K562 (cell line): ENCODE measurements at regions not wholly inside any gene's neighbourhood (a gene's known extent, or its start where the extent isn't known, plus 50 kb on each side); places are given as distances from the start of the nearest gene placed in this dataset.

ENCODE experiments used
- ATAC-seq: fragments of 200-7000 bp; cut with Tn5 transposase; 3 replicates; pipeline ENCODE4 v1.9.1; 2020; ENCODE audit warnings: moderate library complexity
- BruUV-seq: library from RNA; stranded (reverse); fragments of 400-500 nt; replicated peaks from 2 replicates; lab custom pipeline; 2021; lab: Mats Ljungman, UMichigan
- CTCF ChIA-PET: fragments of 300-600 bp; formaldehyde crosslinking; extraction: SDS; loops from one replicate; lab custom pipeline; 2021; ENCODE audit warnings: low intra/inter-chr PET ratio; lab: Yijun Ruan, JAX
- POLR2A ChIA-PET: fragments of 300-600, 350-650 bp; sonication (Branson Sonifier 250); formaldehyde crosslinking; extraction: SDS; loops from one replicate; lab custom pipeline; 2021; ENCODE audit warnings: antibody characterized with exemption, inconsistent platforms; lab: Yijun Ruan, JAX
- DNase-seq, 4 experiments: peaks; one replicate each; pipeline versions ENCODE4 v3.0.0 to v3.0.0-alpha.2; 2011 to 2018; ENCODE audit warnings: low spot score in 3 of 4, mixed read lengths in 3 of 4; ENCODE audit errors: extremely low read depth in 1 of 4
- FAIRE-seq: peaks from 2 replicates; lab custom pipeline; 2011; peaks lifted over from hg19 to GRCh38; lab: Jason Lieb, UNC
- H2AFZ ChIP-seq: 2 replicates; pipeline ENCODE4 v1.6.0; 2011; ENCODE audit warnings: low read depth, low read length, control low read depth, inconsistent platforms
- H3K27ac ChIP-seq: fragments of 200-600 bp; 3 replicates; pipeline ENCODE4 v1.8.0; 2011; ENCODE audit warnings: low read depth, mild to moderate bottlenecking, control low read depth, inconsistent platforms, low read length, moderate library complexity, mixed read lengths; ENCODE audit errors: extremely low read depth
- H3K27me3 ChIP-seq, 2 experiments: fragments of 300-600 bp in 1 of 2; 2 replicates in 1 of 2; 3 replicates in 1 of 2; pipeline versions ENCODE4 v1.6.0 to v1.8.0; 2011; ENCODE audit warnings: inconsistent platforms in 2 of 2, low read length in 2 of 2, mild to moderate bottlenecking in 1 of 2, mixed read lengths in 1 of 2, moderate library complexity in 1 of 2; ENCODE audit not compliant: control insufficient read depth in 2 of 2, insufficient read depth in 2 of 2
- H3K36me3 ChIP-seq: fragments of 300-600 bp; 3 replicates; pipeline ENCODE4 v1.8.0; 2011; ENCODE audit warnings: mild to moderate bottlenecking, low read length, inconsistent platforms; ENCODE audit not compliant: control insufficient read depth, insufficient read depth
- H3K4me1 ChIP-seq, 2 experiments: fragments of 200-600 bp in 1 of 2; replicated peaks in 1 of 2; 2 replicates in 1 of 2; 3 replicates in 1 of 2; pipeline versions ENCODE4 v1.5.1 to v1.8.0; 2011; ENCODE audit warnings: inconsistent platforms in 2 of 2, low read length in 2 of 2, mild to moderate bottlenecking in 1 of 2, mixed read lengths in 1 of 2, moderate library complexity in 1 of 2; ENCODE audit not compliant: control insufficient read depth in 2 of 2, insufficient read depth in 2 of 2
- H3K4me2 ChIP-seq: 2 replicates; pipeline ENCODE4 v1.6.1; 2011; ENCODE audit warnings: low read length, control low read depth, inconsistent platforms, mixed read lengths; ENCODE audit not compliant: insufficient read depth
- H3K4me3 ChIP-seq: fragments of 200-600 bp; sonication (generic), shearing (Covaris generic); 2 replicates; pipeline ENCODE4 v1.5.1; 2016; ENCODE audit warnings: control low read depth, inconsistent platforms
- H3K79me2 ChIP-seq: fragments of 200-600 bp; 3 replicates; pipeline ENCODE4 v1.8.0; 2011; ENCODE audit warnings: low read length, inconsistent platforms; ENCODE audit not compliant: control insufficient read depth, insufficient read depth
- H3K9ac ChIP-seq, 2 experiments: 2 replicates each; pipeline versions ENCODE4 v1.6.0 to v1.6.1; 2011; ENCODE audit warnings: low read depth in 2 of 2, low read length in 2 of 2, control low read depth in 1 of 2, inconsistent platforms in 1 of 2, mild to moderate bottlenecking in 1 of 2, mixed read lengths in 1 of 2; ENCODE audit not compliant: insufficient read depth in 1 of 2
- H3K9me1 ChIP-seq: one replicate; pipeline ENCODE4 v1.6.0; 2011; ENCODE audit warnings: inconsistent platforms, mild to moderate bottlenecking, low read length, moderate library complexity; ENCODE audit not compliant: control insufficient read depth, insufficient read depth
- H3K9me3 ChIP-seq: replicated peaks from 2 replicates; pipeline ENCODE4 v1.5.1; 2011; ENCODE audit warnings: low read depth, low read length, inconsistent platforms; ENCODE audit not compliant: control insufficient read depth, insufficient read depth
- H4K20me1 ChIP-seq: replicated peaks from 2 replicates; pipeline ENCODE4 v1.6.1; 2011; ENCODE audit warnings: low read length, inconsistent platforms, mixed read lengths; ENCODE audit not compliant: control insufficient read depth, insufficient read depth
- FOSL1 ChIP-seq: fragments of 200-800 bp; sonication (Bioruptor generic); conservative IDR thresholded peaks from 2 replicates; pipeline ENCODE4 v1.6.1; 2016; ENCODE audit warnings: missing genetic modification characterization, missing compliant biosample characterization
- GATAD2B ChIP-seq: fragments of 450-650 bp; IDR thresholded peaks from 2 replicates; pipeline ENCODE4 v1.6.1; 2017; ENCODE audit warnings: mild to moderate bottlenecking, borderline replicate concordance
- HDAC1 ChIP-seq, 2 experiments: fragments of 450-650 bp; IDR thresholded peaks; 2 replicates each; pipeline ENCODE4 v1.6.1; 2016 to 2017; ENCODE audit warnings: inconsistent platforms in 1 of 2, mild to moderate bottlenecking in 1 of 2, moderate library complexity in 1 of 2
- NFIC ChIP-seq: fragments of 450-650 bp; IDR thresholded peaks from 2 replicates; pipeline ENCODE4 v1.6.1; 2017; ENCODE audit warnings: mild to moderate bottlenecking, inconsistent platforms
- SFPQ ChIP-seq: fragments of 200-400 bp; formaldehyde crosslinking; IDR thresholded peaks from 2 replicates; pipeline ENCODE4 v1.6.1; 2017; ENCODE audit warnings: mild to moderate bottlenecking, low read depth, low read length, moderate library complexity
- SLC30A9 ChIP-seq: fragments of 250-450 bp; sonication (Bioruptor Pico); IDR thresholded peaks from 2 replicates; pipeline ENCODE4 v1.8.0; 2022; ENCODE audit warnings: mild to moderate bottlenecking, moderate library complexity
- WGBS: fragments of 100-300 bp; shearing (Covaris generic); methylation state at CpG from one replicate; pipeline ENCODE4 v1.1.6; 2016; ENCODE audit warnings: low coverage, mixed read lengths; ENCODE audit not compliant: insufficient coverage; ENCODE audit errors: missing lambda C conversion rate; 5-methylcytosine and 5-hydroxymethylcytosine counted together
- in situ Hi-C: fragments of 300-500 bp; cut with MboI; formaldehyde crosslinking; loops from 4 replicates; pipeline ENCODE4 v1.15.0; 2018; ENCODE audit warnings: inconsistent platforms, mixed read lengths
- intact Hi-C: fragments of 100-400 bp; cut with micrococcal nuclease; formaldehyde crosslinking; loops from 2 replicates; pipeline ENCODE4 v1.14.2; 2022

GRCh38 chr2:114122930-114123329 is 233.0 kb downstream of the ACTR3 start:
- TF ChIP-seq SLC30A9 (CRISPR knock-in tag) = no peak
- TF ChIP-seq GATAD2B = no peak
- 0 out of 2 replicates have a peak, but pooled peaks have one; percentile 11 for TF ChIP-seq NFIC
- no peak for TF ChIP-seq FOSL1
- TF ChIP-seq HDAC1 (IDR thresholded peaks at IDR 0.05) = no peak
- TF ChIP-seq SFPQ = no peak
- no peak overlapping the region for H3K9ac ChIP-seq
- no peak for FAIRE-seq
- no peak for ATAC-seq
- H3K9me3 ChIP-seq = no peaks in the 10 kb centered on the region
- no peaks in the 10 kb centered on the region for H3K36me3 ChIP-seq
- no peak overlapping the region for H3K27ac ChIP-seq
- no peak overlapping the region for H3K4me2 ChIP-seq
- no peak overlapping the region for H3K4me3 ChIP-seq
- H4K20me1 ChIP-seq = no peaks in the 10 kb centered on the region; the same call in 1 of the 2 replicates
- H3K9me1 ChIP-seq = no peaks in the 10 kb centered on the region
- BruUV-seq = no TSS peak
- ChIA-PET CTCF (no interaction called here), POLR2A (no interaction called here)
- under 1% methylated on average over 10 of the region's 10 CpGs for WGBS
- no peaks in the 10 kb centered on the region for H3K79me2 ChIP-seq
- in situ Hi-C loops (no loop called here), intact Hi-C loops (no loop called here)
- H3K27me3 ChIP-seq = no peaks in the 10 kb centered on the region
- no peak overlapping the region for H2AFZ ChIP-seq
- H3K4me1 ChIP-seq = no peaks in the 10 kb centered on the region
- peak in 1 of 4 experiments; percentile 6 for DNase-seq
